AG10803 (cell line): ENCODE measurements at regions not wholly inside any gene's neighbourhood (a gene's known extent, or its start where the extent isn't known, plus 50 kb on each side); places are given as distances from the start of the nearest gene placed in this dataset.

Experiments
- DNase-seq: peaks from one replicate; pipeline ENCODE4 v3.0.0; 2010; ENCODE audit warnings: low read depth
- H3K4me3 ChIP-seq: 2 replicates; pipeline ENCODE4 v1.5.1; 2011; ENCODE audit warnings: mild to moderate bottlenecking, low read length, control low read depth
- TF ChIP-seq, protein P1 (sequence below): conservative IDR thresholded peaks from 2 replicates; pipeline ENCODE4 v1.5.1; 2011; ENCODE audit warnings: mild to moderate bottlenecking, low read length, control low read depth, inconsistent platforms

DNA sequence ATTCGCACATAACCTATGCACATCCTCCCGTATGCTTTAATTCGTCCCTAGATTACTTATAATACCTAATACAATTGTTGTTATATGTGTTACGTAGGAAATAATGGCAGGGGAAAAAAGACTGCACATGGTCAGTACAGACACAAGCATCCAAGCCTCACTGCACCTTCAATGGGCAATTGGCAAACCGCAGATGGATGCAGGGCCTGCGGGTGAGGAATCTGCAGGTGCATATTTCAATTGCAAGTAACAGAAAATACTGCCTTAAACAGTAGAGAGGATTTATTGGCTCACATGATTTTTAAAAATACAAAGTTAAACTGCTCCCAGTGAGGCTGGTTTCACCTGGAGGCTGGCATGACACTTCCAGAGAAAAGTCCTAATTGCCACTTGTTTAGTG, 142.1 kb upstream of the MLN start:
- H3K4me3 ChIP-seq = no peak overlapping the region
- no peak for DNase-seq
- TF ChIP-seq, protein P1, sequence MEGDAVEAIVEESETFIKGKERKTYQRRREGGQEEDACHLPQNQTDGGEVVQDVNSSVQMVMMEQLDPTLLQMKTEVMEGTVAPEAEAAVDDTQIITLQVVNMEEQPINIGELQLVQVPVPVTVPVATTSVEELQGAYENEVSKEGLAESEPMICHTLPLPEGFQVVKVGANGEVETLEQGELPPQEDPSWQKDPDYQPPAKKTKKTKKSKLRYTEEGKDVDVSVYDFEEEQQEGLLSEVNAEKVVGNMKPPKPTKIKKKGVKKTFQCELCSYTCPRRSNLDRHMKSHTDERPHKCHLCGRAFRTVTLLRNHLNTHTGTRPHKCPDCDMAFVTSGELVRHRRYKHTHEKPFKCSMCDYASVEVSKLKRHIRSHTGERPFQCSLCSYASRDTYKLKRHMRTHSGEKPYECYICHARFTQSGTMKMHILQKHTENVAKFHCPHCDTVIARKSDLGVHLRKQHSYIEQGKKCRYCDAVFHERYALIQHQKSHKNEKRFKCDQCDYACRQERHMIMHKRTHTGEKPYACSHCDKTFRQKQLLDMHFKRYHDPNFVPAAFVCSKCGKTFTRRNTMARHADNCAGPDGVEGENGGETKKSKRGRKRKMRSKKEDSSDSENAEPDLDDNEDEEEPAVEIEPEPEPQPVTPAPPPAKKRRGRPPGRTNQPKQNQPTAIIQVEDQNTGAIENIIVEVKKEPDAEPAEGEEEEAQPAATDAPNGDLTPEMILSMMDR = no peak

DNA sequence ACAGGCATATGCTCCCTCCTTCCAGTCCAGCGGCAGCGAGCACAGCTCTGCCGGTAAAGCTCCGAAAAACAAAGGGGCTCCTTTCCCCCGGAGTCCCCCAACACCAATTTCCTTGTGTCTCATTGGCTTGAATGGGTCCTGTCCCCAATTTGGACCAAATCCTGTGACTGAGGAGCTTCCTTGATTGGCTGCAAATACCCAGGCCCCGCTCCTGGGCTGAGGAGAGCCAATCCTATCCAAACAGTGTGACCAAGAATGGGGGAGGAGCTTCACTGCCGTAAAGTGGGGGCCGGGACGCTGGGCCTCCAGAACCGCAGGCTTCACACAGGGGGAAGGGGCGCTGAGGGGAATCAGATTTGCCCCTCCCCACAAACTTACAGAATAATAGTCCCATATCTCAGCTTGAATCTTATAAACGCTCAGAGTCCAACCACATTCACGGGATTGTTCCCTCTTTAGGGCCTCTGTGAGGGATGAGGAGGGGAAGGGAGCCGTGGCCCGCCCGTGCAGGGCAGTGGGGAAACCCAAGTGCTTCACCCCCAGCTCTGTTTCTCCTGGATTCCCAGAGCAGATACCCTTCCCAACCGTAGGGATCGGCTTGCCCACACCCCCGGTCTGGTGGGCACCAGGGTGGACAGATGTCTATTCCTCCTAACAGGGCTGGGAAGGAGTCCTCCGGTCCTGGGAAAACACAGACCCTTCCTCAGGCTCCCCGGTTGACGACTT, 141.0 kb upstream of the MLN start:
- TF ChIP-seq, protein P1 = no peak
- no peak for DNase-seq
- no peak overlapping the region for H3K4me3 ChIP-seq

DNA sequence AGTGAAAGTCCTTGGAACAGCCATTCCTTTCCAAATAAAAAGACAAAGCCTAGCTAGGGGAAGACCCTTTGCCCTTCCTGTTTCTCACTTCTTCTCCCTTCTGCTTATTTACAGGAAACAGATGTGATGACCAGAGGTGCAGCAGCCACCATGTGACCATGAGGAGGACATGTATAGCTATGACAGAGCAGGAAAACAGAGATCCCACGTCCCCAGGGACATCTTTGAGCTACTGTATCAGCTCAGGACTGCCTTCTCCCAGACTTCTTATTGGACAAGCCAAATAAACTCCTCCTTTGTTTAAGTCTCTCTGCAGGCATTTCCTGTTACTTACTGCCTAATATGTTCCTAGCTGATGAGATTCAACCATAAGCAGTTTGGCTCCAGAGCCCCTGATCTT, 133.1 kb upstream of the MLN start:
- no peak overlapping the region for H3K4me3 ChIP-seq
- TF ChIP-seq, protein P1 = no peak
- no peak for DNase-seq

DNA sequence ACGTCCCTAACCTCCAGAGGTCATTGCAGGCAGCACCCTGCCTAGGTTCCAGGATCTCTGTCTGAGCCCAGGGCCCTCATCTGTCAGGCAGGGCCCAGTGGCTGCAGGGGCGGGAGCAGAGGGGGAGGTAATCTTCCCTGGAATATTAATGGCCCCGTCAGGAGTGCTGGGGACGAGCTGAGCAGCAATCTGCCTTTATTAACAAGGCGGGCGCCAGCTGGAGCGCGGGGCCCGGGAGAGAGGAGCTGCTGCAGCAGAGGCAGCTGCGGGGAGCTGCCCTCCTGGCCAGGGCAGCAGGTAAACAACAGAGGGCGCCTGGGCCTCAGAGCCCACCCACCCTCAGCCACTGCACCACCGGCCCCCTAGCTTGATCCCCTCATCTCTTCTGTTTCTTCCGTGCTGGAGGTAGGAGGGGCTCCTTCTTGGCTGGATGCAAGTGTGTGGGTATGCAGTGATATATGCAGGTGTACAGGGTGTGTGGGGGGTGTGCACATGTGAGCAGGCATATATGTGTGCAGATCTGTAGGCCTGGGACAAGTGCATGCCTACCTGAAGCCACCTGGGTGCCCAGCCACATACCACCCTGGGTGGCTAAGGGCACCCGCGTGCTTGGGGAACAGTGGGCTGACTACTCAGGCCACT, 131.8 kb upstream of the MLN start:
- no peak overlapping the region for H3K4me3 ChIP-seq
- TF ChIP-seq, protein P1 = no peak
- no peak for DNase-seq

DNA sequence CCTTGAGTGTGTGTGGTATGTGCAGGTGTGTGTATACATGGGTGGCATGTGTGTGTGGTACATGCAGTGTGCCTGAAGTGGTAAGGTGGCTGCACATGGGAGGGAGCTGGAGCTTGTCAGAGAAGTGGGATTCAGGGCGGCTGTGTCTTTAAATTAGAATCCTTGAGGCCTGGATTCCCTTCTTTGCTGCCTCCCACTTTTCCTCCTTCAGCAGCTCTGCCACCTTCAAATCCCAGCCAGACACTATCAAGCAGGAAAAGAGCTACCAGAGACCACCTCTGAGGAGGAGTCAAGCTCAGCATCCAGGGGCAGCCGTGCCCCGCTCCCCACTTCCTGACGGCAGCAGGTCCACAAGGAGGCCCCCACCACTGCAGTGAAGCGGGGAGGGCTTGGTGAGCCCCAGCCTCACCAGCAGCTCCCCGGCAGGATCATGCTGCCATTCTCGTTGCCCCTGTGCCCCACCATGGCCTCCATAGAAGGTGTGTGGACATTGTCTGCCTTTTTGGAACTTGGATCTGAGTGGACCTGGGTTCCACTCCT, 131.0 kb upstream of the MLN start:
- H3K4me3 ChIP-seq = no peak overlapping the region
- no peak for DNase-seq
- TF ChIP-seq, protein P1 = no peak

DNA sequence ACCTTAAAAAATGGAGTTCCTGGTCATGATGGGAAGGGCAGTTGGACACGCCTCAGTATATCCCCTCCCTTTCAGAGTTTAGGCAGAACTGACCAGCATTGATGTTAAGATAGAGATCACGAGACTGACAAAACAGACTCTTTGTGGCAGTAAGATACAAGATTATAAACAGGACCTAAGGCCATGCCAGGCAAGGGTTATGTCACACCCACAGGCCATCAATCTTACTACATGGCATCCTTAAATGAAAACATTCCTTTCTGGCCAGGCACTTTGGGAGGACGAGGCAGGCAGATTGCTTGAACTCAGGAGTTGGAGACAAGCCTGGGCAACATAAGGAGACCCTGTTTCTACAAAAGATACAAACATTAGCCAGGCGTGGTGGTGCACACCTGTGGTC, 129.3 kb upstream of the MLN start:
- no peak for DNase-seq
- H3K4me3 ChIP-seq = no peak overlapping the region
- TF ChIP-seq, protein P1 = no peak

DNA sequence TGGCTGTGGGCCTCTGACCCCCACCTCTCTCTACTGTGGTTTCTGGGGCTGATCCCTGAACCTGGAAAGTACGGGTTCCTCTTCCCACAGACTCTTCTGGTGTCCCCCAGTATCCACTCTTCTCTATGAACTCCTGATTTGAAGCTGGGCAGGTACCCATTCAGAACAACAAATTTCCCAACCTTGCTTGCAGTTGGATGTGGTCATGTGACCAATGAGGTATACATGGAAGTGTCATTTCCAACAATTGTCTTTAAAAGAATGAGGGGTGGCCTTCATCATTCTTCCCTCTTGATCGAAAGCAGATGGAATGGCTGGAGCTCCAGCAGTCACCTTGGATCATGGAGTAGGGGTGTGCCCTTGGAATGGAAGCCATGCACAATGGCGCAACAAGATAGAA, 128.0 kb upstream of the MLN start:
- no peak for DNase-seq
- no peak overlapping the region for H3K4me3 ChIP-seq
- TF ChIP-seq, protein P1 = no peak
